ENCODE measurements at regions not wholly inside any gene's neighbourhood (a gene's known extent, or its start where the extent isn't known, plus 50 kb on each side); places are given as distances from the start of the nearest gene placed in this dataset.

DNA sequence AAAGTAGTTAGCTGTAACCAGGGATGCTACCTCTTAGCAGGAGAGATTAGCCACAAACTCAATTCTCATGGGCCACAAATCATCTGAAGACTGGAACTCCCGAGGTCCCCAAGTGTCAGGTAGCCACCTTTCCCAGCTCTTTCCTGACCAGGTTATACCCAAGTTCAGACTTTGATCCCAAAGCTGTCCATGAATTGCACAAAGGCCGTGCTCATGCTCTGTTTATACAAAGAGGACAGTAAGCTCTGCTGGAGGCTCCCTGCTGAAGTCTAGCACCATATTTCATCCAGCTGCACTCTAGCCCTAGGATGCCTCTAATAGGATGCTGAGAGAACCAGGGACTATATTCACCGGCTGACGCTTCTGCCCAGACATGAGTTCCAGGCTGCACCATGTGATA lies 271.0 kb upstream of the ADAMTSL1 start:
- Histone ChIP-seq H3K9me2 (replicated peaks; ENCODE audit: control insufficient read depth, low read length) (no peaks in the 10 kb centered on the region), H3K27ac (ENCODE audit: low read depth, low read length) (no peak overlapping the region), H3K79me2 (ENCODE audit: control insufficient read depth, low read length) (no peaks in the 10 kb centered on the region), H3K4me1 (ENCODE audit: control insufficient read depth, low read length) (no peaks in the 10 kb centered on the region), H4K20me1 (ENCODE audit: control insufficient read depth, insufficient read depth, low read depth, low read length) (no peaks in the 10 kb centered on the region), H3K4me2 (ENCODE audit: low read length) (no peak overlapping the region), H3K9me3 (ENCODE audit: control insufficient read depth, insufficient read depth, low read length) (no peaks in the 10 kb centered on the region), H3K36me3 (ENCODE audit: control insufficient read depth, low read length) (no peaks in the 10 kb centered on the region), H3K27me3 (ENCODE audit: control insufficient read depth, low read length) (no peaks in the 10 kb centered on the region), H3K4me3 (ENCODE audit: low read length) (no peak overlapping the region), H3F3A (ENCODE audit: control insufficient read depth, insufficient read depth) (no peaks in the 10 kb centered on the region)
- TF ChIP-seq, protein P1, sequence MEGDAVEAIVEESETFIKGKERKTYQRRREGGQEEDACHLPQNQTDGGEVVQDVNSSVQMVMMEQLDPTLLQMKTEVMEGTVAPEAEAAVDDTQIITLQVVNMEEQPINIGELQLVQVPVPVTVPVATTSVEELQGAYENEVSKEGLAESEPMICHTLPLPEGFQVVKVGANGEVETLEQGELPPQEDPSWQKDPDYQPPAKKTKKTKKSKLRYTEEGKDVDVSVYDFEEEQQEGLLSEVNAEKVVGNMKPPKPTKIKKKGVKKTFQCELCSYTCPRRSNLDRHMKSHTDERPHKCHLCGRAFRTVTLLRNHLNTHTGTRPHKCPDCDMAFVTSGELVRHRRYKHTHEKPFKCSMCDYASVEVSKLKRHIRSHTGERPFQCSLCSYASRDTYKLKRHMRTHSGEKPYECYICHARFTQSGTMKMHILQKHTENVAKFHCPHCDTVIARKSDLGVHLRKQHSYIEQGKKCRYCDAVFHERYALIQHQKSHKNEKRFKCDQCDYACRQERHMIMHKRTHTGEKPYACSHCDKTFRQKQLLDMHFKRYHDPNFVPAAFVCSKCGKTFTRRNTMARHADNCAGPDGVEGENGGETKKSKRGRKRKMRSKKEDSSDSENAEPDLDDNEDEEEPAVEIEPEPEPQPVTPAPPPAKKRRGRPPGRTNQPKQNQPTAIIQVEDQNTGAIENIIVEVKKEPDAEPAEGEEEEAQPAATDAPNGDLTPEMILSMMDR (IDR thresholded peaks at IDR 0.05; ENCODE audit: low read depth, low read length, poor library complexity, severe bottlenecking) = no peak
- TF ChIP-seq EZH2phosphoT487 (IDR thresholded peaks at IDR 0.05; ENCODE audit: borderline replicate concordance, low read length) = no peak

DNA sequence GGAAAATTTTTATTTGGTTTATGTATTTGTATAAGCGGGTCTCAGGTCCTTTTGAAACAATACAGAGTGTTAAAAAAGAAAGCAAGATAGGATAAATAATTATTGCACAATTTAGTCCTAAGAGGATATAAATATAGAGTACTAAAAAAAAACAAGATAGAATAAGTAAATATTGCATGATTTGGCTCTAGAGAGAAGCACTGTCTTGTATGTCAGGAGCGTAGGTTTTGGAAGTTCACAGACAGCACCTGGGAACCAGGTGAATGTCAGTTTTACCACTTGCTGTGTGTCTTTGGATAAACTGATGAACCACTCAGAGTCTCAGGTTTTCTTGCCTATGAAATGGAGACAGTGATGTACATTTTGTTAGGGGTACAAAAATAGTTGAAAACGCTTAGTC lies 266.2 kb upstream of the ADAMTSL1 start:
- H3K79me2 ChIP-seq (ENCODE audit: control insufficient read depth, low read length) = no peaks in the 10 kb centered on the region
- no peaks in the 10 kb centered on the region for H3K36me3 ChIP-seq (ENCODE audit: control insufficient read depth, low read length)
- no peaks in the 10 kb centered on the region for H3K9me3 ChIP-seq (ENCODE audit: control insufficient read depth, insufficient read depth, low read length)
- H3K9me2 ChIP-seq (replicated peaks; ENCODE audit: control insufficient read depth, low read length) = no peaks in the 10 kb centered on the region
- TF ChIP-seq EZH2phosphoT487 (IDR thresholded peaks at IDR 0.05; ENCODE audit: borderline replicate concordance, low read length) = no peak
- TF ChIP-seq, protein P1 (IDR thresholded peaks at IDR 0.05; ENCODE audit: low read depth, low read length, poor library complexity, severe bottlenecking) = no peak
- H3K4me3 ChIP-seq (ENCODE audit: low read length) = no peak overlapping the region
- H3K4me1 ChIP-seq (ENCODE audit: control insufficient read depth, low read length) = no peaks in the 10 kb centered on the region
- H4K20me1 ChIP-seq (ENCODE audit: control insufficient read depth, insufficient read depth, low read depth, low read length) = no peaks in the 10 kb centered on the region
- H3F3A ChIP-seq (ENCODE audit: control insufficient read depth, insufficient read depth) = no peaks in the 10 kb centered on the region; the same call in 1 of the 2 replicates
- no peak overlapping the region for H3K4me2 ChIP-seq (ENCODE audit: low read length)
- no peak overlapping the region for H3K27ac ChIP-seq (ENCODE audit: low read depth, low read length)
- no peaks in the 10 kb centered on the region for H3K27me3 ChIP-seq (ENCODE audit: control insufficient read depth, low read length)

DNA sequence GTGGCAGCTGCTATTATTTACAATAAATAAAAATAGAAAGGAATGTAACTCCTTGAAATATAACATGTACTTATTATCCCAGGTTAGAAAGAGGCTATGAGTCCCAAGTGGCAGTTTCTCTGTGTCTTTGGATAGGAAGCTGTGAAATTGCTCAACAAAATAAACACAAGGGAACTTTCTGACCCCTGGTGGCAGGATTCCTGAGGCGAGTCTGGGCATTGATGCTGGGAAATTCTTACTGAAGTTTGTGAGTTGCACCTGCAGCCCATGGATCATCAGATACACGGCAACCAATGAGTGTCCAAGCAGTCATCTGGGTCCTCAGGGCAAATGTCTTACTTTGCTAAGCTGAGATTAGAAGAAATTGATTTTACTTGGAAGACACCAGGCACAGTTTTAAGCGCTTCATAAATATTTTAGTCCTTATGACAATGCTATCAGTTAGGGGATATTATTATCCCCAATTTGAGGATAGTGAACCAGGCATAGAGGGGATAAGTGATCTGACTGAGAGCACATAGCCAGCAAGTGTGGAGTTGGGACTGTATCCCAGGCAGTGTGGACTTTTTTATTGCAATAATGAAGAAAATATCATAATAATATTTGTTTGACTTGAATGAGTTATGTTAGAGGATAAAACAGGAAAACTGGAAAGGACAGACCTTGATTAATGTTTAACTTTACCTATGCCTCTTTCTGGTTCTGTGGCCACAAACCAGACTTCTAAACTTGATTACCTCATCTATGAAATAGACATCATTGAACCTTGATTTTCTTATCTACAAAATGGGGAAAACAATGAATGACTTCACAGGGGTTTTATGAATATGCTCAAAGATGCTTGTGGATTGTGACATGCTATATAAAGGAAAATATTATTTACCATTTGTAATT lies 265.5 kb upstream of the ADAMTSL1 start:
- no peaks in the 10 kb centered on the region for H3K27me3 ChIP-seq (ENCODE audit: control insufficient read depth, low read length)
- H3K36me3 ChIP-seq (ENCODE audit: control insufficient read depth, low read length) = no peaks in the 10 kb centered on the region
- TF ChIP-seq, protein P1 (IDR thresholded peaks at IDR 0.05; ENCODE audit: low read depth, low read length, poor library complexity, severe bottlenecking) = peak; percentile 29
- no peak for TF ChIP-seq EZH2phosphoT487 (IDR thresholded peaks at IDR 0.05; ENCODE audit: borderline replicate concordance, low read length)
- no peaks in the 10 kb centered on the region for H3K9me3 ChIP-seq (ENCODE audit: control insufficient read depth, insufficient read depth, low read length)
- H3K79me2 ChIP-seq (ENCODE audit: control insufficient read depth, low read length) = no peaks in the 10 kb centered on the region
- H3K4me3 ChIP-seq (ENCODE audit: low read length) = no peak overlapping the region
- no peaks in the 10 kb centered on the region for H3K4me1 ChIP-seq (ENCODE audit: control insufficient read depth, low read length)
- no peaks in the 10 kb centered on the region for H4K20me1 ChIP-seq (ENCODE audit: control insufficient read depth, insufficient read depth, low read depth, low read length)
- no peak overlapping the region for H3K4me2 ChIP-seq (ENCODE audit: low read length)
- no peaks in the 10 kb centered on the region for H3K9me2 ChIP-seq (replicated peaks; ENCODE audit: control insufficient read depth, low read length)
- H3K27ac ChIP-seq (ENCODE audit: low read depth, low read length) = no peak overlapping the region
- no peaks in the 10 kb centered on the region; the same call in 1 of the 2 replicates for H3F3A ChIP-seq (ENCODE audit: control insufficient read depth, insufficient read depth)

Measured in DOHH2 (cell line).